IPS DF 19.7 (cell line): ENCODE measurements at regions not wholly inside any gene's neighbourhood (a gene's known extent, or its start where the extent isn't known, plus 50 kb on each side); places are given as distances from the start of the nearest gene placed in this dataset.

Source experiments
- DNase-seq: peaks from one replicate; pipeline ENCODE4 v3.0.0-alpha.2; 2013; ENCODE audit warnings: low read depth, low spot score

DNA sequence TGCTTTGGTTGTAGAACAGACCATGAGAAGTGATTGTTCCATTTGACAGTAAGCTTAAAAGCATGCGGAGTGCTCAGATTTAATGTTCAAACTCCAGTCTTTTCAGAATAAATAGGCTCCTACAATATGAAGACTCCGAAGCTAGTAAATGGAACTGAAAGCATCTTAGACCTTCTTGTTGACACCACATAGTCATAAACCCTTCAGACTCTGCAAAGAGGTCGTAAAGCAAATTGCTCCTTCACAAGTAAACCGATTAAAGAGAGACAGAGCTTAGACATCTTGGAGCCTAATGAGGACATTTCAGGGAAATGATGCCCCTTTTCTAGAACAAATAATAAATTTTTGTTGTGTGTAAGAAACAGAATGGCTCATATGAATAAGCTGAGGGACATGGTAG, 511.0 kb upstream of the RIOK2 start:
- no peak for DNase-seq

GRCh38 chr5:97714424-97714823, 531.4 kb upstream of the RIOK2 start:
- no peak for DNase-seq

GRCh38 chr5:97726106-97726505, 543.1 kb upstream of the RIOK2 start:
- no peak for DNase-seq

DNA sequence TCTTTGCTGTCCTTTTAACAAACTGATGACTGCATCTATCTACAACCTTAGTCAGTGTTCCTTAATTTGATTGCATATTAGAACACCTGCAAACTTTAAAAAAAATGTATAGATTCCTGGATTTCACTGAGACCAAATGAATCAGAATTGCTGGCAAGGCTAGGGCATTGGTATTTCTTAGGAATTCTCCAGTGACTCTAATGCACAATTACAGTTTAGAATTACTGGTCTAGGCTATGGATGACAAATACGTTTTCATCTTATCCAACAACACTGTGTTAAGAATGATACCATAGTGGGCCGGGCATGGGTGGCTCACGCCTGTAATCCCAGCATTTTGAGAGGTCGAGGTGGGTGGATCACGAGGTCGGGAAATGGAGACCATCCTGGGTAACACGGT, 545.9 kb upstream of the RIOK2 start:
- DNase-seq: no peak

DNA sequence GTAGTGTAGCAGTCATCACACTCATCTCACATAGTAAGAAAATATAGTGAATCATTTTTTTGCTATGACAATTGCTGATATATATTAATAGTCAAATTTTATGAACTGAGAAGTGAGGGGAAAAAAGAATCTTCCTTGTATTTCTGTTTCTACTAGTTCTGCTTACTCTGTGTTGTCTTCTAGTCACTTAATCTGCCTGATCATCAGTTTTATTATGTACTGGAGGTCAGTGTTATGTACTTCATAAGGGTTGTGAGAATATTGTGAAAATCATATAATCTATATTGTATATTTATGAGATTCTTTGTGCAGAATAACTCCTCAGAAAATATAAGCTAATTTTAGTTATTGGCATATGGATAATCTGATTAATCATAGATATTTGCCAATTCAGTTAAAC, 546.9 kb upstream of the RIOK2 start:
- DNase-seq: no peak

GRCh38 chr5:97735209-97735608, 552.2 kb upstream of the RIOK2 start:
- DNase-seq: no peak

- DNase-seq: no peak
Measured at GRCh38 chr5:97737608-97738007, 554.6 kb upstream of the RIOK2 start.

DNA sequence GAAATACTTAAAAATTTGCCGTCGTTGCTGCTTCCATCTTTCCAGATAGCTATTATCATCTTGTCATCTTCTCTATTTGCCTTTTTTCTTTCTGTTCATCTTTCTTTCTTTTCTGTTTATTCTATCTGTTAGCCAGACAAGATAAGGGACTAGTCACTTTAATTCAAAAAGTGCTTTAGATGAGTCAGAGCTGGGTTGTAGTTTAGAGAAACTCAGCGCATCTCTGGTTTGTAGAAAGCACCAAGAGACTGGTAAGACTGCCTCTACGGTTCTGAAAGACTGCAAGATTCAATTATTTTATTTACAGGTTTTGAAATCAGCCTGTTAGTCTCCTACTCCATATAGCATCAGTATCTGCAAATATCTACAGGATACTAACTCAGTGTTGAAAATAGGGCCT, 562.8 kb upstream of the RIOK2 start:
- no peak for DNase-seq

GRCh38 chr5:97750576-97750975, 567.5 kb upstream of the RIOK2 start:
- DNase-seq: no peak

- DNase-seq: no peak
Measured at GRCh38 chr5:97751540-97751939, 568.5 kb upstream of the RIOK2 start.

- no peak for DNase-seq
Measured at GRCh38 chr5:97752871-97753270, 569.8 kb upstream of the RIOK2 start.

GRCh38 chr5:97762483-97762882, 579.4 kb upstream of the RIOK2 start:
- DNase-seq: no peak

- DNase-seq: no peak
Measured at GRCh38 chr5:97764700-97765099, 581.7 kb upstream of the RIOK2 start.

DNA sequence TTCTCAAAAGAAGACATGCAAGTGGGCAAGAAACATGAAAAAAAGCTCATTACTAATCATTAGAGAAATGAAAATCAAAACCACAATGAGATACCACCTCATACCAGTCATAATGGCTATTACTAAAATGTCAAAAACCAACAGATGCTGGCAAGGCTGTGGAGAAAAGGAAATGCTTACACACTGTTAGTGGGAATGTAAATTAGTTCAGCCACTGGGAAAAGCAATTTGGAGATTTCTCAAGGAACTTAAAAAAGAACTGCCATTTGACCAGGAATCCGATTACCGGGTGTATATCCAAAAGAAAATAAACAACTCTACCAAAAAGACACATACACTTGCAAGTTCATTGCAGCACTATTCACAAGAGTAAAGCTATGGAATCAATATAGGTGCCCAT, 595.4 kb upstream of the RIOK2 start:
- no peak for DNase-seq

- no peak for DNase-seq
Measured at GRCh38 chr5:97788369-97788768, 605.3 kb upstream of the RIOK2 start.

DNA sequence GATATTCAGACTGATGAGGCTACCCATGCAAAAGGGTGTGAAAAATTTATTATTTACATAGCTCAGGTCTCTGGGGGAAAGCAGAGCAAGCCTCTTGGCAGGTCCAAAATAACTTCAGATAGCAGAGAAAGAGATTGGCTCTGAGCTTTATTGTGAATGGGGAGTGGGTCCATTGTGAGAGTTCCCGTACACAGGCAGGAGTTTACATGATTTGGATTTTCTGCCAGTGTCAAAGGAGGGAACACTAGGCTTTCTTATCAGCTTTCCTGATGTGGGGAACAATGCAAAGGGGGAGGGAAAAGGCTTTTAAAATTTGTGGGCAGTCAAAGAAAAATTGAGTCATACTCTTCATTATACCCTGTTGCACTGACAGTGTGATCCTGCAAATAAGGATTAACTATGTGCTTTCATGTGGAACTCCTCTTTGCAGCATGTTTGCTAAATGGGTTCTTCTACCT, 615.0 kb upstream of the RIOK2 start:
- no peak for DNase-seq

DNA sequence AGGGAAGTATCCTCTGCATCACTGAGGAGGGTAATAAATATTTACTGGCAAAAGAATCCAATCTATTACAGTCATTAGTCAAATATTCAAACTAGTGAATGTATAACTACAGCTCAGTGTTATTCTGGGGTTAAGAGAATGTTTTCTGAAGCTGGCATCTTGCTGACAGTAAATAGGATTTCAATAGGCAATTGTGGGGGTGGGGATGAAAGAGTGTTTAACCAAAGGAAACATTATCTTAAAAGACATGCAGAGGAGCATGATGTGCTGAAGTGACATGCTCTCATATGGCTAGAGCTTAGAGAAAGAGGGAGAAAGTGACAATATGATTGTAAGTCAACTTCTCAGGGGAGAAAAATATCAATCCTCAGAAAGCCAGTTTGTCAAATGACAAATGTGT, 618.4 kb upstream of the RIOK2 start:
- no peak for DNase-seq

- DNase-seq: no peak
Measured at GRCh38 chr5:97820138-97820537, 637.1 kb upstream of the RIOK2 start.

GRCh38 chr5:97832645-97833296, 649.7 kb upstream of the RIOK2 start:
- DNase-seq: no peak

GRCh38 chr5:97834561-97834960, 651.5 kb upstream of the RIOK2 start:
- DNase-seq: no peak

GRCh38 chr5:97835112-97835511, 652.1 kb upstream of the RIOK2 start:
- DNase-seq: no peak

DNA sequence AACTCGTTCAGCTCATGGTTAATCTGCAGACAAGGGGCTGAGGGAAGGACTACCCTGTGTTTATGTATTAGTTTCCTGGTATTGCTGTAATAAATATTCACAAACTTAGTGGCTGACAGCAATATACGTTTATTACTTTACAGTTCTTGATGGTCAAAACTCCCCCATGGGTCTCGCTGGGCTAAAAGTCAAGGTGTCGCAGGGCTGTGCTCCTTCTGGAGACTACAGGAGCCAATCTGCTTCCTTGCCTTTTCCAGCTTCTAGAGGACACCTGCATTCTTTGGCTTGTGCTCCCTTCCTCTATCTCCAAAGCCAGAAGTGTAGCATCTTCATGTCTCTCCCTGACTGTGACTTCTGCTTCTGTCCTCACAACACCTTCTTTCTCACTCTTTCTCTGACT, 653.8 kb upstream of the RIOK2 start:
- no peak for DNase-seq

DNA sequence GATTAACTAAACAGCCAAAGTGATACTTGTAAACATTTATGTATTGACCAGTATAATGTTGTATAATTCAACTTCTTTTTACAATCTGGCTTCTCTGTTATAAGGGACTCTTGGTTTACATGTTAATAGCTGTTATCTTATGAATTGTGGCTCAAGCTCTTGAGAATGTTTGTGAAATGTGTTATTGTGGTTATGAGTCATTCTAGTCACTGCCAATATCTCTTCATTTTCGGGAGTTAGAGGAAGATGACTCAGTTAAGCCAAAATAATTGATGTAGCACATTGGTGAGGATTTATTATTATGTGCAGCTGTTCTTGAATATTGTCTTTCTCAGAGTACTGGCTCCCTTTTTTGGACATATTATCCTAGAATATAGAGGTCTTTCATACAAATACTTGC, 655.2 kb upstream of the RIOK2 start:
- DNase-seq: no peak
